Stimulated activated CD8-positive, alpha-beta memory T cell treated with anti-CD3 and anti-CD28 coated beads, Interleukin-7, amount 100 ng/mL, for 48 hours (primary cell): ENCODE measurements at regions not wholly inside any gene's neighbourhood (a gene's known extent, or its start where the extent isn't known, plus 50 kb on each side); places are given as distances from the start of the nearest gene placed in this dataset.
A peak's percentile ranks its signal among the peaks of the same experiment; 100 is the strongest.
"Not testable (repeated sequence)": the region's sequence is repeated elsewhere in the genome, so short reads cannot be mapped to it uniquely, and the experiment has no call there.

Source experiments
- DNase-seq, 2 donors: peaks; one replicate each; pipeline ENCODE4 v3.0.0-alpha.2; 2020; ENCODE audit warnings: low read depth in 1 of 2; ENCODE audit errors: extremely low read depth in 1 of 2

DNA sequence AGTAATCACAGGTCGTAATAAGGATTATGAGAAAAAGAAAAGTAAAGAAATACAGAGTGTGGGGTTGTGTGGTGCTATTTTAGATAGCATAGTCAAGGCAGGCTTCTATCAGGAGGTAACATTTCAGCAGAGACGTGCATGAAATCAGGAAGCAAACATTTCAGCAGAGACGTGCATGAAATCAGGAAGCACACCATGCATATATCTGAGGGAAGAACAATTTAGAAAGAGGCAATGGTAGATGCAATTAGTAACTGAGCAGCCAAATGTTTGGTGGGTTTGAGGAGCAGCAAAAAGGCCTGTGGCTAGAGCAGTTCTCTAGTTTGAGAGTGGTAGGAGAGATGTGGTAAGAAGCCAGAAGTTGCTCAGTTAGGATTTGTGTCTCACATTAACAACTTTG, 713.7 kb downstream of the ADCYAP1 start:
- DNase-seq: no peak

DNA sequence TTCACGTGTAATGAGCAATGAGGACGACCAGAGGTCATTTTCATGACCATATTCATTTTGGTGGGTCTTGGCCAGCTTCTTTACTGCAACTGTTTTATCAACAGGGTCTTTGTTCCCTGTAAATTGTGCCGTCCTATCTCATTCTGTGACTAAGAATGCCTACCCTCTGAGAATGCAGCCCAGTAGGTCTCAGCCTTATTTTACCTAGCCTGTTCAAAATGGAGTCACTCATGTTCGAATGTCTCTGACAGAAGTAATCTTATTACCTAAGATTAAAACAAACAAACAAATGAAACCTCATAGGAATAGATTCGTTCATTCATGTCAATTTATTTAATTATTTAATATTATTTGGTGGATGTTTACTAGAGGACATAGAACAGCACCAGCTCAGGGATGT, 714.8 kb downstream of the ADCYAP1 start:
- DNase-seq: no peak

DNA sequence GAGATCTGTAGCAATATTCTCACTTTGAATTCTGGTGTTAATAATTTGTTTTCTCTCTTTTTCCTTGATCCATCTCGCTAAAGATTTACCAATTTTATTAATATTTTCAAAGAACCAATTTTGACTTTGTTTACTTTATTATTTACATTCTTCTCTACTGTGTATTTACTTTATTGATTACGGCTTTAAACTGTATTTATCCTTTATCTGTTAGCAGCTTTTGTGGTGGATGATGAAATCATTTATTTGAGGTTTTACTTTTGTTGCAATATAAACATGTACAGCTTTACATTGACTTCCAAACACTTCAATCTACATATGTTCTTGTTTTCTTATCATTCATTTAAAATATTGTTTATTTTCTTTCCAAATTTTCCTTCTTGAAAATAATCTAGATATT, 719.9 kb downstream of the ADCYAP1 start:
- no peak for DNase-seq

DNA sequence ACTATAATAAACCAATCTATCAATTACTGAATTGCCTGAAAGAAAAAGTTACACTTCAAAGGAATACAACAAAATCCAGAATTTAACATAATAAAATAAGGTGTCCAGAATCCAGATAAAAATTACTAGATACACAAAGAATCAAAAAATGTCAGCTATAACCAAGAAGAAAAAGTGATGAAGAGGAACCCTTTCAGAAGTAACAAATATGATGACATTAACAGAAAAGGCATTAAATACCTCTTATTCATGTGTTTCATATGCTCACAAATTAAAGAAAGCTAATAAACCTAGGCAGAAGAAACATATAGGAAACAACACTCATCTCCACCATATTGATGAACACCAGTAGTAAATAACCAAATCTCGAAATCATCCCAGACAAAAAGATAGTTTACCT, 722.8 kb downstream of the ADCYAP1 start:
- no peak for DNase-seq

DNA sequence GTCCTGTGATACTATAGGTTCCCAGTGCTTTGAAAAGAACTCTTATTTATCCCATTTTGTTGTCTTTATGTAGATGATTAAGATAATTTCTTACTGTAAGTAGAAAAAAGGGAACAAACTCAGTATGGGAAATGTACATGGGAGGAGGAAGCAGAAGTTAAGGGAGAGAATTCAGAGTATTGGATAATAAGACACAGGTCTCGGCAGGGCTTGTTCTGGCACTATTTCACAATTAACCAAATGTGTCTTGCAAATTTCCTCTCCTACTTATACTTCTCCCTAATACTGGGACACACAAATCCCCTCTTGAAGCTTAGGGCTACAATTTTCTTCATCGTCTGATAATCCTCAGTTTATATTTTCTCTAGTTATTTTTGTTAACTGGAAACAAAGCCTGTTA, 744.0 kb downstream of the ADCYAP1 start:
- DNase-seq: no peak

DNA sequence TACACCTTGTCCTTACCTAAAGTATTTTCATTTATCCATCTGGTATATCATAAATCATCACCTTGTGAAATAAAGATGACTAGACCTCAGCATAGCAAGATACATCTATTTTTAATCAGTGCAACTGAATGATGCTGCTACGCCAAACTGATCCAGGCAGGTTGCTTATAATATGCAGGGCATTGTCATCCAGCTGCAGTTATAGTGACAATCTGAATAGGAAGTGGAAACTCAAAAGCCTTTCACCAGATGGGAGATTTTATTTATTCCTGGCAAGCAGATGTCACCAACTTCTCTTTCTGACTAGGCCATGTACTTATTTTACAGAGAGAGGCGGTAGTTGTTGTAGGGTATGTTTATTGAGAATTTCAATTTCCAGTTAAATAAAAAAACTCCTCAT, 747.3 kb downstream of the ADCYAP1 start:
- DNase-seq: no peak

DNA sequence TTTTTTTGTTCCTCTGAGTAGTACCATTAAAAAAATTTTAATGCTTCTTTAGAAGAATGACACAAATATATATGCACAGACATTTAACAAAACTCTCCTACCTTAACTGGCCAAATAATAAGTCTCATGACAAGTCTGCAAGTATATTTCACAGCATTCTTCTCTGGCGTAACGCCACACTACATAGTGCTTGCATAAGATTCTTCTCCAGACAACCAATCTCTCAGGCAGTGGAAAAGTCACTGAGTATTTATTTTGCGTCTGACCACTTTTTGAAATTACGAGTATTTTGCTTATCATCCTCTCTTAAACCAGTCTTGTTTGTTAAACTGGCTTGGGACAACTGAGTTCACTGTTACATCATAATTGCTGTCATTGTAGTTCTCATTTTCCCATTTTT, 749.2 kb downstream of the ADCYAP1 start:
- DNase-seq: no peak

DNA sequence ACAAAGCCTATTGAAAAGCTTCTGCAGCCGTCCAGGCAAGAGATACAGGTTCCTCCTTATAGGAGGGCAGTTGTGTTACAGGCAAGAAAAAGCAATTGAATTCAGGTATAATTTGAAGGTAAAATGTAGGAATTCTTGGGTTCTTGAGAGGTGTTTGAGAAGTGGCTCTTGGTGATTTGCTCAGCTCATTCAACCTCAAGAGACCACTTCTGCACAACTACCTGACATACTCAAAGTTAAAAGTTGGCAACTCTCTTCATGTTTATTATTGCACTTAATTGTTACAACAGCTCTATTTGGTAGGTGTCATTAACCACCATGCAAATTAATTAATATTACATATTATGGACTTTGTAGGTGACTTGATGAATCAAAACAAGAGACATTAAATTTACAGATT, 753.2 kb downstream of the ADCYAP1 start:
- no peak for DNase-seq

DNA sequence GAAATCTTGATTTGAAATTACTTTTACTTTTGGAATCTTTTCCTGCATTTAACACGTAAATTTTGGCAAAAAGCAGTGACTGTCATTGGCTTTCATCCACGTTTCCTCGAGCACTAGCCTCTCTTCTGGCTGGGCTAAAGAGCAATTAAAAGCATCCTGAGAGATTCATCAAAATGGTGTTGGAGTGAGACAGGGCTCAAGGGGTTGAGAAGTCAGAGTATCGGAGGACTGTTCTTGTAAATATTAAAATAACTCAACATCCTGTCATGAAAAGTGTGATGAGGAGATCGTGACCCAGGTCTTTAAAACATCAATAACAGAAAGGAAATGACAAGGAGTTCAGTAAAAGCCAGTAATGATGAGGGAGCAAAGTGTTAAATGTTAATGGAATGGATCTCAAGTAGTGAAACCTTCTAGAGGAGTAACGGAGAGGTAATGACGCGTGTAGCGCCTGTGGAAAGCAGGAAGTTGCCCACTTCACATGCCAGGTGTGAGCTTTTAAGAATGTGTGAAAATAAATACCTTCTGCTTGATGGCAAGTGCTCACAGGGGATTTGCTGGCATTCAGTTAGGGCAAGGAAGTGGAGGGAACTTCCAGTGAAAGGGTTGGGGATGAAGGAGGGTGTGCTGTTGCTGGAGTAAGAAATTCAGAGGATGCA, 754.4 kb downstream of the ADCYAP1 start:
- no peak for DNase-seq

DNA sequence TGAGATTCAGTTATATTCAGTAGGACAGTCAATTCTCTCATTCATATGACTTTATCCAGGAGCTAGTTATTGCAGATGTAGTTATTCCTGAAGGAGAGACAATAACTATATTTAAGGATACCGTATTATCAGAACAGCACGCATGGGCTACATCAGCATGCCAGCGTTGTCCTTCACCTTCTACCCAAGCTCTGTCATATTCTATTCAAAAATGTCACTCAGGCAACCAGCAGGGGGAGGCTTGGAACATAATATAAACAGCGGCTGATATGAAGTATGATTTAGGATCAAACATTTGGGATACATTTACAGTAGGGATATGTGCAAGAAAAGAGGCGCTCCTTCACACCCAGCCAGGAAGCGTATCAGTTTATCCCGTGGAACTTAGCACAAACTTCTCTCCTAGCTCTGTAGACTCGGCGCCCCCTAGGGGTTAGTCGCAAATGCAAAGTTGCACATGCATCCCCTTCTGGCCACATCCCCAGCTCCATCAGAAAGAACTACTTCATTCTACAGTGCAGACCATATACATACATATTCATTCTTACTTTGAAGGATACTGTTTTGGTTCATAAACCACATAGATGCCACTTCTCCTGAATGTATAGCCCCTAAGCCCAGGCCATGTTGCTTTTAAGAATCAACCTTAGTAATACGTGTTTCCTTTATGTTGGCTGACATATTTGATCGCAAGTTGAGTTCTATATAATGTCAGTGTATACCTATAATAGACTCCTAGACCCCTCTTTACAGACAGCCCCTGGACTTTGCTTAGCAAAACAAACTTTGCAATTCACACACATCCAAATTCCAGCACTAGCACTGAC, 759.4 kb downstream of the ADCYAP1 start:
- DNase-seq: peak; percentile 1 to 17

DNA sequence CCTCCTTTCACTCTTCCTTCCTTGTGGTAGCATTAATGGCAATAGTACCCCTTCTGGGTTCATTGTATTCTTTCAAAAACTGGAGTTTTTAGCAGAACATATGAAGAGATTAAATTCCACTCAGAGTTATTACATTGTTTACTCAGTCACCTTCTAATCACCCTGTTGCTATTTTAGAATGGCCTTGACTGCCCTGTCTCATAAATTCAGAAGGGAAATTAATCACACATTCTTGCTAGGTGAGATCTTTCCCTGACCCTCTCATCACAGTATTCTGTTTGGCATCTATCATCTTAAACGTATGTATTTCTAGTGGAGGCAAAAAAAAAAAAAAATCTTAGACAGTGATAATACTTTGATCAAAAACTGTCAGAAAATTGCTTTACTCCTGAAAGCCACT, 760.4 kb downstream of the ADCYAP1 start:
- DNase-seq: no peak

DNA sequence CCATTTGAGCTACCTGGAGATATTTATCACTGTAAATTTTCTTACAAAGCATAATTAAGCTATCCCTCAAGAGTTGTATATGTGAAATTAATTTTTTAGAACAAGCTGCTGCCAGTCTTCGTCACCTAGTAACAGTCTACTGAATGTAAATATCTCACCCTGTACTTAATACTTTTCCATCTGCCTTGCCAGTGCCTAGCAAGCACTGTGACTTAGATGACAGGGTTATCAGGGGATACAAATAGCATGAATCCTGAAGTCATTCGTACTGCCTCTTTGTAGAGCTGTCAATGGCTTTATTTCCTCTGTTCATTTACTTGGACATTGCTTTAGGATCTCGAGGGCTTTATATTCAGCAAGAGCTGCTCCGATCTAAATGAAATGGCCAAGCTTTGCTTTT, 763.6 kb downstream of the ADCYAP1 start:
- no peak for DNase-seq

DNA sequence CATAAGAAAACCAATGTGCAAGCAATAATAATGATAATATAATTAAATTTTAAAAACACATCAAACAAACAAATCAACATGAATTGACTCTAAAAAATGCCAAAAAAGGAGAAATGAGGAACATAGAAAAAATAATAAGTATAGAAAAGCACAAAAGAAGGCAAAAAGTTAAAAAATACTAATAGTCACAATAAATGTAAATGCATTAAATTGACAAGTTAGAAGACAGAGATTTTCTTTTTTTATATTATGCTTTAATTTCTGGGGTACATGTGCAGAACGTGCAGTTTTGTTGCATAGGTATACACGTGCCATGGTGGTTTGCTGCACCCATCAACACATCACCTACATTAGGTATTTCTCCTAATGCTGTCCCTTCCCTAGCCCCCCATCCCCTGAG, 767.0 kb downstream of the ADCYAP1 start:
- not testable (repeated sequence) for DNase-seq

DNA sequence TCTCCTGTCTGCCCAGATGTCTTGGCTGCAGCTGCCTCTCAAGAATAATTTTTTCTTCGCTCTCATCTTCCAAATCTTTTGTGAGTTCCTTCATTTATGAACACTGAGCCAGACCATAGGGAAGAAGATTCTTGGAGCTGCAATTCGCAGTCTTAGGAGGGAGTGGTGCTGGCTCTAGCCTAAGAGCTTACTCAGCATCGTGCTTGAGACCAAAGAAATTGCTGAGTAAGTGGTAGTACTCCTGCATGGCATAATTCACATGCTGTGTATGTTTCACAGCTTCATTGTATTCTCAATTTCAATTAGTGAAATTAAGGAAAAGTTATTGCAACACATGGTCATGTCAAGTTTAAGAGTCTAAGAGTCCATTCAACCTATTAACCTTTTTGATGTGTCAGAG, 771.7 kb downstream of the ADCYAP1 start:
- DNase-seq: no peak

DNA sequence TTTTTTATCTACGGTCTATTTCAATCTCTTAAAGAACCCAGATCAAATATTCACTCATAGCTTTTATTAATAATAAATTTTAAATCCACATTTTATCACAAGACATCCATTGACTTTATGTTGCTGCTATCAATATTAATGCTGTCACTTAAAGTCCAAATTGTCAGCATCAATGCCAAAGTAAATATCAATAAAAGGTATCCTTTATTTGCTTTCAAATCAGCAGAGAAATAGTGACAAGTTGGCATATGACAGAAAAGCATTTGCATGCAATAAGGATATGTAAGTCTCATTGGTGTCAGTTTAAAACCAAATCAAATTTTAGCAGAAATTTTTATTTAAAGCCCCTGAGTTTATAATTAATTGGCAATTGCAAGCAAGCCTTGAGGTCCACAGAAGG, 775.4 kb downstream of the ADCYAP1 start:
- DNase-seq: no peak

DNA sequence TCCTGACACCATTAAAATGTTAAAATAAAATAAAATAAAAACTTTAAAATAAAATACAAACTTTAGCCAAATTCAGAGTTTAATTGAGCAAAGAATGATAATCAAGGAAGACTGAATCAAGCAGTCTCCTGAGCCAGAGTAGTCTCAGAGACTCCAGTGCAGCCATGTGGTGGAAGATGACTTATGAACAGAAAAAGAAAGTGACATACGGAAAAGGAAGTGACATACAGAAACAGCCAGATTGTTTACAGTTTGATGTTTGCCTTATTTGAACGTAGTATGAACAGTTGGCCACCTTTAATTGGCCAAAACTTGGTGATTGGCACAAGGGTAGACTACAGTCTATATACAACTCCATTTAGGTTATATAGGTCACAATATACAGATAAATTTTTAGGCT, 787.2 kb downstream of the ADCYAP1 start:
- no peak for DNase-seq

DNA sequence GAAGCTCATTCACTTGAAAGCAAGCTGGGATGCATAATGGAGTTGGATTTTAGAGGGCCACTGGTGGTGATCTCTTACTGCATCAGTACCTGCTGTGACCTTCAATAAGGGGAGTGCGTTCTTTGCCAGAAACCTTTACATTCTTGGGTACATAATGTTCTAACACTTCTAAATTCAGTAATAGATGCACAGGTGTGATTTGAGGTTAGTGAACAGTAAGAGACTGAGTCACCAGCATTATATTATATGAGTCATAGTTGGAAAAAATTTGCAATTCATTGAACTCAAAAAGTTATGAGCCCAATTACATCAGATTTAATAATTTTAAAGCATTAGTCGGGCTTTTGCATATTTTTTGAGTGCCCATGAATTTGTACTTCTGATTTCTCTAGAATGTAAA, 803.3 kb downstream of the ADCYAP1 start:
- no peak for DNase-seq

DNA sequence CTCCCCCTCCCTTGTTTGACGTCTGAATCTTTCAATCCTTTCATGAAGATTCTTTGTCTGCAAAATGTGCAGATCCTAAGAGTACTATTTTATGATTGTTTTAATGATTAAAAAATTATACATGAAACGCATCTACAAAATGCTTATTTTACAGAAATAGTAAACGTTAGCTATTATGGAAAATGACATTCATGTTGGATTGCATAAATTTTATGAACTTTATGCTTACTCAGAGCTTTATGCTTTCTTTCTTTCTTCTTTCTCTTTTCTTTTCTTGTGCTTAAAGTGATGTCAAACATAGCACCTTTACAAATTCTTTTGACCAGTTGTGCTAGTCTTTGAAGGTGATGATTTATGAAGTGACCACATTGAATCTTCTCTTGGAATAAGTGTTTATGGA, 805.4 kb downstream of the ADCYAP1 start:
- no peak for DNase-seq

DNA sequence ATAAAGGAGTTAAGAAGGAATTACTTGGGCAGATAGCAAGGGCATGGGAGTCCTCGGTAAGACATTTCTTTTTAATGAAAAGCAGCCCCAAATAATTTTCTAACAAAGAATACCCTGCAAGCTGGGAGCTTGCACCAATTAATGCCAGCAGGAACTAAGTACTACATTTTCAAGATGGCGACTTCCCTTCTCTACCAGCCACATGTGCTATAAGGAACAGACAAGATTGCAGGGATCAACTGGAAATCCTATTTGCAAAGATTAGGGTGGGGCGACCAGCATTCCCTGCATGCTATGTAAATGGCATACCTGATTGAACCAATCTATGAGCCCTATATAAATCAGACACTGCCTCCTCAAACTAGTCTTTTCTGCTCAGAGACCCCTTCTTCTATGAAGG, 827.5 kb downstream of the ADCYAP1 start:
- no peak for DNase-seq

DNA sequence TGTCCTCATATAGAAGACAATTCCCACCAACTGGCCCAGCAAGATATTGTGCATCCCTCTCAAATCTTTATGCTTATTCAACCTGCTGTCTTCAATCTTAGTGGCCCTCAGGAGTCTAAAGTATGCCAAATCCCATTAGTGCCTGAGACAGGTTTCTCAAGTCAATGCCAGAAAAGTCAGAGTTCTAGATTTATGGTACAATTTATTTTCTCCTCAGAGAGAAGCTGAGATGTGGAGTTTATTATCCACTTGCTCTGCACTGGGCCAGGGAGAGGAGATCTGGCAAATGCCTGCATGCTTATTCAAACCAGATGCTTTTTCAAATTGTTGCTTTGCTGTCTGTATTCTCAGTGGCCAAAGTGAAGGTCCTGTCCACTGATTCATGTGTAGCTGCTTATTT, 825.2 kb downstream of the METTL4 start:
- no peak for DNase-seq

DNA sequence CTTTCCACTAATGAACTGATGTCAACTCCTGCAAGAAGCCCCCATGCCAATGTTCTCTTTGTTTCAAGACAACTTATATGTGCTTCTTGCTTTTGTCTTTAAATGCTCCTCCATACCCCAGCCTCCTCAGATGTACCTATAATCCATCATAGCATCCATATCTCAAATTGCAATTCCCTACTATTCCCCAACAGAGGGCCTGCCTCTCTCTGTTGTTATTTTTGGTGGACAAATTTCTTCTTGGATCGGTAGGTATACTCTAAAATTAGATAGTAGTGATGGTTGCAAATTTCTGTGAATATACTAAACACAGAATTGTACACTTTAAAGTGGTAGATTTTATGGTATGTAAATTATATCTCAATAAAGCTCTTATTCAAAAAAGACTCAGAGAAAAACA, 820.1 kb downstream of the METTL4 start:
- no peak for DNase-seq

DNA sequence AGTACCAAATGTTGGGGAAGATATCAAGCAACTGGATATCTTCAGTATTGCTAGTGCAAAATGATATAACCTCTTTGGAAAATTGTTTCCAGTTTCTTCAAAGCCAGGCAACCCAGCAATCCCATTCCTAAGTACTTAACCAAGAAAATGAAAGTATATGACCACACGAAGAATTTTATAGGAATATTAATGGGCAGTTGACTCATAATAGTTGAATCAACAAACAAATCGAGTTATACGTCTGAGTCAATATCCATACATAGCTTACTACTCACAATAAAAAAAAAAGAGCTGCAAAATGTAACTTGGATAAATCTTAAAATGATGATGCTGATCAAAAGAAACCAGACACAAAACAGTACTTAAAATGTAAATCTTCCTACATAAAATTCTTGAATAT, 810.4 kb downstream of the METTL4 start:
- DNase-seq: no peak

DNA sequence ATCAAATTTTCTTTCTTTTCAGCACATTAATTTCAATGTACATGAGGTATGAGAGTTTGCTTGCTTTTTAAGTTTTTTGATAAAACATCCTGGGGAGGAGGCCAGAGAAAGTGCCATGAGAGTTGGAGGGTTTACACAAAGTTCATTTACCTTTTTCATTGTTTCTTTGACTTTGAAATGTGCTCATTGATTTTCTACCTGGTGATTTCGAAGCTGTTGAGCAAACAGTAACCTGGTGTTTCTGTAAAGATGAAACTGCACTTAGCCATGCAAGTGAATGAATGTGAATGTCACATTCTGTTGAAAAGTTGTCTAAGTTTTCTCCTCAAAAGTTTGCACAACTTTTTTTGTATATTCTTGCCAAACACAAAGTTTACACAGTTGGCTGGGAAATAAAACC, 797.0 kb downstream of the METTL4 start:
- no peak for DNase-seq
